Nephron (organoid): ENCODE measurements at regions not wholly inside any gene's neighbourhood (a gene's known extent, or its start where the extent isn't known, plus 50 kb on each side); places are given as distances from the start of the nearest gene placed in this dataset.
A peak's percentile ranks its signal among the peaks of the same experiment; 100 is the strongest.

Experiments used
- H3K27ac Mint-ChIP-seq, 3 experiments: 2 replicates each; pipeline ENCODE4 v1.8.0; 2020; ENCODE audit warnings: mixed read lengths in 3 of 3, mild to moderate bottlenecking in 2 of 3, moderate library complexity in 1 of 3
- H3K27me3 Mint-ChIP-seq: 2 replicates; pipeline ENCODE4 v1.8.0; 2021; ENCODE audit warnings: low read depth, mild to moderate bottlenecking, moderate library complexity, mixed read lengths
- H3K36me3 Mint-ChIP-seq: 2 replicates; pipeline ENCODE4 v1.8.0; 2020; ENCODE audit warnings: low read depth, mixed read lengths
- H3K4me1 Mint-ChIP-seq: 2 replicates; pipeline ENCODE4 v1.8.0; 2020; ENCODE audit warnings: mixed read lengths
- H3K4me3 Mint-ChIP-seq, 3 experiments: 2 replicates each; pipeline ENCODE4 v1.8.0; 2020; ENCODE audit warnings: mild to moderate bottlenecking in 3 of 3, mixed read lengths in 3 of 3, moderate library complexity in 2 of 3
- H3K9me3 Mint-ChIP-seq: 2 replicates; pipeline ENCODE4 v1.8.0; 2020; ENCODE audit warnings: mixed read lengths
- CTCF ChIP-seq, 3 experiments: fragments of 200-600 bp; sonication (generic); IDR thresholded peaks; one replicate each; pipeline ENCODE4 v1.5.0; 2021; ENCODE audit warnings: antibody characterized with exemption in 3 of 3; ENCODE audit not compliant: unreplicated experiment in 3 of 3

- H3K27ac Mint-ChIP-seq: no peak overlapping the region
- peaks cover 3% of the 10 kb centered on the region for H3K9me3 Mint-ChIP-seq
- H3K4me3 Mint-ChIP-seq: no peak overlapping the region
- no peak for TF ChIP-seq CTCF (IDR thresholded peaks at IDR 0.05; ENCODE audit: unreplicated experiment in 3 of 3)
- H3K4me1 Mint-ChIP-seq: no peaks in the 10 kb centered on the region
- H3K27me3 Mint-ChIP-seq: peaks cover 6% of the 10 kb centered on the region
- no peaks in the 10 kb centered on the region for H3K36me3 Mint-ChIP-seq
These were observed 86.3 kb upstream of the AMOTL1 start for GRCh38 chr11:94681852-94682251.

GRCh38 chr11:94694309-94695060, 73.7 kb upstream of the AMOTL1 start:
- Mint-ChIP-seq H3K36me3 (no peaks in the 10 kb centered on the region), H3K27ac (no peak overlapping the region), H3K4me3 (no peak overlapping the region), H3K27me3 (no peaks in the 10 kb centered on the region), H3K9me3 (no peaks in the 10 kb centered on the region), H3K4me1 (peaks cover 8% of the 10 kb centered on the region)
- TF ChIP-seq CTCF (IDR thresholded peaks at IDR 0.05; ENCODE audit: unreplicated experiment in 3 of 3): no peak

GRCh38 chr11:94697156-94697555, 71.0 kb upstream of the AMOTL1 start:
- no peaks in the 10 kb centered on the region for H3K27me3 Mint-ChIP-seq
- H3K9me3 Mint-ChIP-seq: no peaks in the 10 kb centered on the region
- H3K27ac Mint-ChIP-seq: peak overlapping the region in 1 of 3 experiments; percentile 3
- no peak overlapping the region for H3K4me3 Mint-ChIP-seq
- no peaks in the 10 kb centered on the region for H3K36me3 Mint-ChIP-seq
- TF ChIP-seq CTCF (IDR thresholded peaks at IDR 0.05; ENCODE audit: unreplicated experiment in 3 of 3): no peak
- peaks cover 8% of the 10 kb centered on the region for H3K4me1 Mint-ChIP-seq

- no peaks in the 10 kb centered on the region for H3K9me3 Mint-ChIP-seq
- peaks cover 4% of the 10 kb centered on the region for H3K4me1 Mint-ChIP-seq
- TF ChIP-seq CTCF (IDR thresholded peaks at IDR 0.05; ENCODE audit: unreplicated experiment in 3 of 3): no peak
- H3K27ac Mint-ChIP-seq: no peak overlapping the region
- H3K27me3 Mint-ChIP-seq: peaks cover 3% of the 10 kb centered on the region
- H3K4me3 Mint-ChIP-seq: no peak overlapping the region
- H3K36me3 Mint-ChIP-seq: no peaks in the 10 kb centered on the region
These were observed 67.5 kb upstream of the AMOTL1 start for GRCh38 chr11:94700622-94701021.

GRCh38 chr11:94702481-94702880, 65.7 kb upstream of the AMOTL1 start:
- peaks cover 3% of the 10 kb centered on the region for H3K27me3 Mint-ChIP-seq
- TF ChIP-seq CTCF (IDR thresholded peaks at IDR 0.05; ENCODE audit: unreplicated experiment in 3 of 3): no peak
- peaks cover 11% of the 10 kb centered on the region for H3K4me1 Mint-ChIP-seq
- H3K36me3 Mint-ChIP-seq: no peaks in the 10 kb centered on the region
- H3K27ac Mint-ChIP-seq: no peak overlapping the region
- no peaks in the 10 kb centered on the region for H3K9me3 Mint-ChIP-seq
- no peak overlapping the region for H3K4me3 Mint-ChIP-seq

GRCh38 chr11:94705419-94705818, 62.7 kb upstream of the AMOTL1 start:
- Mint-ChIP-seq H3K36me3 (no peaks in the 10 kb centered on the region), H3K9me3 (no peaks in the 10 kb centered on the region), H3K27ac (no peak overlapping the region), H3K27me3 (peaks cover 3% of the 10 kb centered on the region), H3K4me3 (no peak overlapping the region), H3K4me1 (peaks cover 11% of the 10 kb centered on the region)
- no peak for TF ChIP-seq CTCF (IDR thresholded peaks at IDR 0.05; ENCODE audit: unreplicated experiment in 3 of 3)
